IMR-90 (cell line): ENCODE measurements at regions not wholly inside any gene's neighbourhood (a gene's known extent, or its start where the extent isn't known, plus 50 kb on each side); places are given as distances from the start of the nearest gene placed in this dataset.

Experiments used
- ATAC-seq: fragments of 200-7000 bp; cut with Tn5 transposase; 2 replicates; pipeline ENCODE4 v1.9.1; 2020; ENCODE audit warnings: low read depth, mild to moderate bottlenecking, moderate library complexity
- BruUV-seq: library from RNA; stranded (reverse); fragments of 400-500 nt; replicated peaks from 2 replicates; lab custom pipeline; 2021; lab: Mats Ljungman, UMichigan
- CTCF ChIA-PET: fragments of 300-600 bp; formaldehyde crosslinking; extraction: SDS; loops from one replicate; lab custom pipeline; 2021; ENCODE audit warnings: antibody characterized with exemption; lab: Yijun Ruan, JAX
- POLR2A ChIA-PET: fragments of 300-600 bp; sonication (Branson Sonifier 250); formaldehyde crosslinking; loops from one replicate; lab custom pipeline; 2022; ENCODE audit warnings: antibody characterized with exemption; ENCODE audit not compliant: unreplicated experiment; lab: Charles Lee
- DNase-seq: peaks from one replicate; pipeline ENCODE4 v3.0.0; 2013
- H2AFZ ChIP-seq: replicated peaks from 2 replicates; pipeline ENCODE3; 2013; ENCODE audit warnings: low read length, mild to moderate bottlenecking; ENCODE audit not compliant: poor library complexity
- H2AK5ac ChIP-seq: 2 replicates; pipeline ENCODE4 v1.6.1; 2013; ENCODE audit warnings: low read depth, low read length, inconsistent platforms
- H2AK9ac ChIP-seq: replicated peaks from 2 replicates; pipeline ENCODE3; 2013; ENCODE audit warnings: mild to moderate bottlenecking, low read depth, low read length, moderate library complexity; ENCODE audit not compliant: poor library complexity
- H2BK120ac ChIP-seq: 2 replicates; pipeline ENCODE4 v1.6.1; 2013; ENCODE audit warnings: low read depth, low read length, inconsistent platforms
- H2BK15ac ChIP-seq: 3 replicates; pipeline ENCODE4 v1.6.1; 2013; ENCODE audit warnings: low read depth, low read length, inconsistent platforms
- H2BK20ac ChIP-seq: 2 replicates; pipeline ENCODE4 v1.6.1; 2013; ENCODE audit warnings: low read depth, mild to moderate bottlenecking, inconsistent platforms, low read length, moderate library complexity
- H2BK5ac ChIP-seq: 2 replicates; pipeline ENCODE4 v1.6.1; 2013; ENCODE audit warnings: mild to moderate bottlenecking, low read depth, low read length, inconsistent platforms; ENCODE audit not compliant: poor library complexity, severe bottlenecking
- H3K14ac ChIP-seq: replicated peaks from 2 replicates; pipeline ENCODE4 v1.6.1; 2013; ENCODE audit warnings: low read depth, low read length, inconsistent platforms
- H3K18ac ChIP-seq: 2 replicates; pipeline ENCODE4 v1.6.1; 2013; ENCODE audit warnings: low read depth, low read length, control low read depth
- H3K23ac ChIP-seq: 2 replicates; pipeline ENCODE4 v1.6.1; 2013; ENCODE audit warnings: low read depth, low read length, inconsistent platforms
- H3K27ac ChIP-seq: 2 replicates; pipeline ENCODE4 v1.5.1; 2013; ENCODE audit warnings: mild to moderate bottlenecking, control low read depth, low read length; ENCODE audit not compliant: insufficient read depth
- H3K27me3 ChIP-seq: 2 replicates; pipeline ENCODE4 v1.6.1; 2013; ENCODE audit warnings: low read length; ENCODE audit not compliant: control insufficient read depth, insufficient read depth
- H3K36me3 ChIP-seq: 2 replicates; pipeline ENCODE4 v1.6.1; 2013; ENCODE audit warnings: low read length, mixed read lengths; ENCODE audit not compliant: control insufficient read depth, insufficient read depth
- H3K4ac ChIP-seq: 2 replicates; pipeline ENCODE4 v1.6.1; 2013; ENCODE audit warnings: low read depth, low read length, inconsistent platforms
- H3K4me1 ChIP-seq: 2 replicates; pipeline ENCODE4 v1.6.1; 2013; ENCODE audit warnings: low read length, mixed read lengths; ENCODE audit not compliant: control insufficient read depth, insufficient read depth
- H3K4me2 ChIP-seq: 2 replicates; pipeline ENCODE4 v1.6.1; 2013; ENCODE audit warnings: low read depth, mild to moderate bottlenecking, control low read depth, low read length, moderate library complexity
- H3K4me3 ChIP-seq: 2 replicates; pipeline ENCODE4 v1.5.1; 2013; ENCODE audit warnings: low read depth, mild to moderate bottlenecking, control low read depth, low read length, moderate library complexity; ENCODE audit not compliant: insufficient read depth
- H3K56ac ChIP-seq: 2 replicates; pipeline ENCODE4 v1.6.1; 2013; ENCODE audit warnings: low read length, inconsistent platforms; ENCODE audit not compliant: insufficient read depth; ENCODE audit errors: extremely low read depth
- H3K79me1 ChIP-seq, 2 experiments: 2 replicates each; pipeline ENCODE4 v1.6.1; 2013; ENCODE audit warnings: low read length in 2 of 2, inconsistent platforms in 1 of 2, low read depth in 1 of 2
- H3K9ac ChIP-seq: 2 replicates; pipeline ENCODE4 v1.6.1; 2013; ENCODE audit warnings: low read depth, low read length, control low read depth
- H3K9me1 ChIP-seq: 2 replicates; pipeline ENCODE4 v1.6.1; 2013; ENCODE audit warnings: low read length, inconsistent platforms; ENCODE audit not compliant: insufficient read depth
- H3K9me3 ChIP-seq: 2 replicates; pipeline ENCODE4 v1.6.1; 2013; ENCODE audit warnings: low read length; ENCODE audit not compliant: control insufficient read depth, insufficient read depth
- H4K20me1 ChIP-seq: 2 replicates; pipeline ENCODE4 v1.6.1; 2013; ENCODE audit warnings: low read length, inconsistent platforms; ENCODE audit not compliant: insufficient read depth
- H4K5ac ChIP-seq: 2 replicates; pipeline ENCODE4 v1.6.1; 2013; ENCODE audit warnings: mild to moderate bottlenecking, low read depth, low read length, control low read depth
- H4K8ac ChIP-seq, 2 experiments: 2 replicates each; pipeline ENCODE4 v1.6.1; 2013; ENCODE audit warnings: low read depth in 2 of 2, low read length in 2 of 2, control low read depth in 1 of 2, inconsistent platforms in 1 of 2
- H4K91ac ChIP-seq: 2 replicates; pipeline ENCODE4 v1.6.1; 2013; ENCODE audit warnings: low read depth, low read length, inconsistent platforms; ENCODE audit not compliant: insufficient read depth
- BHLHE40 ChIP-seq: fragments of 150-350 bp; IDR thresholded peaks from 2 replicates; pipeline ENCODE4 v1.6.1; 2016; ENCODE audit warnings: mild to moderate bottlenecking, low read depth, low read length
- CEBPB ChIP-seq: IDR thresholded peaks from 2 replicates; pipeline ENCODE4 v1.6.1; 2012; ENCODE audit warnings: low read depth, low read length, improper control_type of control experiment
- CHD1 ChIP-seq: IDR thresholded peaks from 2 replicates; pipeline ENCODE4 v1.6.1; 2012; ENCODE audit warnings: low read depth, low read length, improper control_type of control experiment
- CTCF ChIP-seq: conservative IDR thresholded peaks from 2 replicates; pipeline ENCODE4 v1.5.1; 2012; ENCODE audit warnings: mild to moderate bottlenecking, low read depth, low read length, improper control_type of control experiment
- FOS ChIP-seq: fragments of 150-350 bp; IDR thresholded peaks from 2 replicates; pipeline ENCODE4 v1.6.1; 2016; ENCODE audit warnings: low read depth, low read length
- MAFK ChIP-seq: IDR thresholded peaks from 2 replicates; pipeline ENCODE4 v1.6.1; 2012; ENCODE audit warnings: low read depth, low read length, improper control_type of control experiment
- MAZ ChIP-seq: IDR thresholded peaks from 2 replicates; pipeline ENCODE4 v1.6.1; 2012; ENCODE audit warnings: low read depth, mild to moderate bottlenecking, low read length, improper control_type of control experiment, moderate library complexity, borderline replicate concordance
- MXI1 ChIP-seq: IDR thresholded peaks from 2 replicates; pipeline ENCODE4 v1.6.1; 2012; ENCODE audit warnings: low read depth, mild to moderate bottlenecking, low read length, moderate library complexity, borderline replicate concordance
- NFE2L2 ChIP-seq: fragments of 150-350 bp; IDR thresholded peaks from 2 replicates; pipeline ENCODE4 v1.6.1; 2016; ENCODE audit warnings: low read depth, mild to moderate bottlenecking, low read length
- POLR2A ChIP-seq: IDR thresholded peaks from 2 replicates; pipeline ENCODE4 v1.6.1; 2012; ENCODE audit warnings: mild to moderate bottlenecking, low read depth, low read length
- RAD21 ChIP-seq: IDR thresholded peaks from 2 replicates; pipeline ENCODE4 v1.6.1; 2012; ENCODE audit warnings: low read length, improper control_type of control experiment
- RCOR1 ChIP-seq: IDR thresholded peaks from 2 replicates; pipeline ENCODE4 v1.6.1; 2012; ENCODE audit warnings: mild to moderate bottlenecking, low read length, improper control_type of control experiment; ENCODE audit not compliant: insufficient replicate concordance
- RFX5 ChIP-seq: IDR thresholded peaks from 2 replicates; pipeline ENCODE4 v1.8.0; 2012; ENCODE audit warnings: low read depth, mild to moderate bottlenecking, low read length, moderate library complexity
- SMC3 ChIP-seq: fragments of 150-350 bp; IDR thresholded peaks from 2 replicates; pipeline ENCODE4 v1.6.1; 2016; ENCODE audit warnings: low read depth, mild to moderate bottlenecking, antibody characterized with exemption, low read length, moderate library complexity
- dilution Hi-C: fragments of 300-500 bp; cut with HindIII; formaldehyde crosslinking; loops from one replicate; pipeline ENCODE4 v1.14.3; 2018; ENCODE audit warnings: low sequenced_read_pairs; ENCODE audit not compliant: unreplicated experiment
- in situ Hi-C: fragments of 300-500 bp; cut with MboI; formaldehyde crosslinking; loops from 3 replicates; pipeline ENCODE4 v1.14.3; 2019; ENCODE audit warnings: low sequenced_read_pairs, inconsistent platforms, mixed read lengths
- intact Hi-C: fragments of 100-400 bp; cut with micrococcal nuclease; formaldehyde crosslinking; loops from 2 replicates; pipeline ENCODE4 v1.10.0; 2022
- TF ChIP-seq, protein P1 (sequence below): fragments of 150-350 bp; IDR thresholded peaks from 2 replicates; pipeline ENCODE4 v1.6.1; 2017; ENCODE audit warnings: mild to moderate bottlenecking, antibody characterized with exemption, low read length, low read depth
- TF ChIP-seq, protein P2 (sequence below): fragments of 150-350 bp; IDR thresholded peaks from 2 replicates; pipeline ENCODE4 v1.6.1; 2016; ENCODE audit warnings: low read depth, mild to moderate bottlenecking, low read length, moderate library complexity, borderline replicate concordance

GRCh38 chr5:33283243-33283642 lies 157.5 kb upstream of the TARS1 start:
- no peak overlapping the region for H3K27ac ChIP-seq
- CTCF ChIA-PET, result interaction anchor here (1.2 kb wide), 1 partner anchor 14 kb away, joined by 4 read pairs; no protein-coding TSS in a partner anchor
- H3K79me1 ChIP-seq, result no peaks in the 10 kb centered on the region
- intact Hi-C loops, result no loop called here
- dilution Hi-C loops, result no loop called here
- H3K36me3 ChIP-seq, result no peaks in the 10 kb centered on the region
- no peak overlapping the region for H2BK120ac ChIP-seq
- no peak overlapping the region for H3K4me3 ChIP-seq
- H3K4me2 ChIP-seq, result no peak overlapping the region
- H3K4ac ChIP-seq, result no peak overlapping the region
- H3K18ac ChIP-seq, result no peak overlapping the region
- no peaks in the 10 kb centered on the region for H3K9me3 ChIP-seq
- H2AFZ ChIP-seq, result no peak overlapping the region
- peaks cover 5% of the 10 kb centered on the region for H3K4me1 ChIP-seq
- no peaks in the 10 kb centered on the region for H3K27me3 ChIP-seq
- no peak overlapping the region for H2BK5ac ChIP-seq
- no peak overlapping the region for H3K23ac ChIP-seq
- H3K56ac ChIP-seq, result no peak overlapping the region
- no peak overlapping the region for H4K5ac ChIP-seq
- DNase-seq (no peak), ATAC-seq (no peak)
- TF ChIP-seq CTCF, result no peak
- TF ChIP-seq SMC3, result no peak
- TF ChIP-seq NFE2L2, result no peak
- TF ChIP-seq MAZ, result no peak
- TF ChIP-seq POLR2A, result no peak
- no peak for TF ChIP-seq CEBPB
- TF ChIP-seq FOS, result no peak
- no peak for TF ChIP-seq CHD1
- no peak for TF ChIP-seq MXI1
- TF ChIP-seq RCOR1, result no peak
- TF ChIP-seq, protein P1, sequence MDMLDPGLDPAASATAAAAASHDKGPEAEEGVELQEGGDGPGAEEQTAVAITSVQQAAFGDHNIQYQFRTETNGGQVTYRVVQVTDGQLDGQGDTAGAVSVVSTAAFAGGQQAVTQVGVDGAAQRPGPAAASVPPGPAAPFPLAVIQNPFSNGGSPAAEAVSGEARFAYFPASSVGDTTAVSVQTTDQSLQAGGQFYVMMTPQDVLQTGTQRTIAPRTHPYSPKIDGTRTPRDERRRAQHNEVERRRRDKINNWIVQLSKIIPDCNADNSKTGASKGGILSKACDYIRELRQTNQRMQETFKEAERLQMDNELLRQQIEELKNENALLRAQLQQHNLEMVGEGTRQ, result no peak
- no peak for TF ChIP-seq MAFK
- no peak for TF ChIP-seq BHLHE40
- TF ChIP-seq, protein P2, sequence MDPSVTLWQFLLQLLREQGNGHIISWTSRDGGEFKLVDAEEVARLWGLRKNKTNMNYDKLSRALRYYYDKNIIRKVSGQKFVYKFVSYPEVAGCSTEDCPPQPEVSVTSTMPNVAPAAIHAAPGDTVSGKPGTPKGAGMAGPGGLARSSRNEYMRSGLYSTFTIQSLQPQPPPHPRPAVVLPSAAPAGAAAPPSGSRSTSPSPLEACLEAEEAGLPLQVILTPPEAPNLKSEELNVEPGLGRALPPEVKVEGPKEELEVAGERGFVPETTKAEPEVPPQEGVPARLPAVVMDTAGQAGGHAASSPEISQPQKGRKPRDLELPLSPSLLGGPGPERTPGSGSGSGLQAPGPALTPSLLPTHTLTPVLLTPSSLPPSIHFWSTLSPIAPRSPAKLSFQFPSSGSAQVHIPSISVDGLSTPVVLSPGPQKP, result no peak
- TF ChIP-seq RAD21, result no peak
- no peak for TF ChIP-seq RFX5
- H2AK5ac ChIP-seq, result no peak overlapping the region
- H3K9ac ChIP-seq, result no peak overlapping the region
- H2AK9ac ChIP-seq, result no peak overlapping the region
- no peak overlapping the region for H4K91ac ChIP-seq
- H4K20me1 ChIP-seq, result no peaks in the 10 kb centered on the region
- BruUV-seq, result no TSS peak
- in situ Hi-C loops, result no loop called here
- H3K9me1 ChIP-seq, result no peaks in the 10 kb centered on the region
- H4K8ac ChIP-seq, result no peak overlapping the region
- no peak overlapping the region for H2BK15ac ChIP-seq
- no peak overlapping the region for H3K14ac ChIP-seq
- no peak overlapping the region for H2BK20ac ChIP-seq
- POLR2A ChIA-PET, result no interaction called here
